ENCODE measurements at regions not wholly inside any gene's neighbourhood (a gene's known extent, or its start where the extent isn't known, plus 50 kb on each side); places are given as distances from the start of the nearest gene placed in this dataset.

DNA sequence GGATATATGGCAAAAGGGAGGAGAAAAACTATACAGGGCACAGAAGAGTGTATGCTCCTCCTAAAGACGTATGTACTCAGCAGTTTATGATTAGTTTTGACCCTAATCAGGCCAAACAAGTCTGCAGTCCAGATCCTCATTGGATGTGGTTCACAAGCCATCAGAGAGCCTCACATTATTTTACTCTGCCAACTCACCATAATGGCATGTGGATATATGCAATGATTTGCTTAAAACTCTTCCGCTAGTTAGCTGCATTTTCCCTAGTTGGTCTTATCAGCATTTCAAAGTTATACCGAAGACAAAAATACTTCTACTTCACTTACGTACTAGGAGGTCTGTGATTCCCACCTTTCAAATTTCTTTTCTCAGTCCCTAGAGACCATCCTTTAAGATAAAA, 198.4 kb downstream of the CMPK2 start:
- 71% methylated on average over 1 of the region's 4 CpGs for WGBS (ENCODE audit: insufficient coverage)
- no peak overlapping the region for H3K27ac ChIP-seq (ENCODE audit: low read length in 2 of 2)
- no peak for DNase-seq

DNA sequence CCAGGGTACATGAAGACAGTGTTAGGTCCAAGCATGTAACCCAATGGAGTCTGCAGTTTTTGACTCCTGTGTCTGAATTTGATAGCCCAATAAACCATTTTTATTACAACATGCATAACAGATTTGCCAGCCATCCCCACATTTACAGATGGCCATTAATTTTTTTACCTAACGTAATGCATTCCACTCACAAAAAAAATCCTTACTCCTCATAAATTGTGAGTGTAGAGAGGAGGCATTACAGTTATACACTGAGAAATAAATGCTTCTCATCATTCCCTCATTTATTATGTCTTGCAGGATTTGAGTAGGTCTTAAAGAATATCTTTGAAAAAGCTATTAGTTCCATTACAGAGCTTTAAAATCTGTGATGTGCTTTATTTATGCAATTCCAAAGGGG, 193.8 kb downstream of the CMPK2 start:
- no peak overlapping the region for H3K4me3 ChIP-seq (ENCODE audit: control extremely low read depth in 1 of 5, extremely low read depth in 1 of 5, insufficient read depth in 1 of 5, low read depth in 2 of 5, low read length in 4 of 5)
- TF ChIP-seq, protein P1, sequence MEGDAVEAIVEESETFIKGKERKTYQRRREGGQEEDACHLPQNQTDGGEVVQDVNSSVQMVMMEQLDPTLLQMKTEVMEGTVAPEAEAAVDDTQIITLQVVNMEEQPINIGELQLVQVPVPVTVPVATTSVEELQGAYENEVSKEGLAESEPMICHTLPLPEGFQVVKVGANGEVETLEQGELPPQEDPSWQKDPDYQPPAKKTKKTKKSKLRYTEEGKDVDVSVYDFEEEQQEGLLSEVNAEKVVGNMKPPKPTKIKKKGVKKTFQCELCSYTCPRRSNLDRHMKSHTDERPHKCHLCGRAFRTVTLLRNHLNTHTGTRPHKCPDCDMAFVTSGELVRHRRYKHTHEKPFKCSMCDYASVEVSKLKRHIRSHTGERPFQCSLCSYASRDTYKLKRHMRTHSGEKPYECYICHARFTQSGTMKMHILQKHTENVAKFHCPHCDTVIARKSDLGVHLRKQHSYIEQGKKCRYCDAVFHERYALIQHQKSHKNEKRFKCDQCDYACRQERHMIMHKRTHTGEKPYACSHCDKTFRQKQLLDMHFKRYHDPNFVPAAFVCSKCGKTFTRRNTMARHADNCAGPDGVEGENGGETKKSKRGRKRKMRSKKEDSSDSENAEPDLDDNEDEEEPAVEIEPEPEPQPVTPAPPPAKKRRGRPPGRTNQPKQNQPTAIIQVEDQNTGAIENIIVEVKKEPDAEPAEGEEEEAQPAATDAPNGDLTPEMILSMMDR (IDR thresholded peaks at IDR 0.05) = no peak
- TF ChIP-seq EZH2 (IDR thresholded peaks at IDR 0.05; ENCODE audit: borderline replicate concordance, insufficient read depth, low read depth, low read length, poor library complexity, severe bottlenecking) = no peak
- H3K27me3 Mint-ChIP-seq = no peaks in the 10 kb centered on the region
- H3K4me1 ChIP-seq (ENCODE audit: control insufficient read depth in 2 of 2, insufficient read depth in 2 of 2, low read length in 2 of 2) = no peaks in the 10 kb centered on the region
- no peaks in the 10 kb centered on the region for H3K9me3 Mint-ChIP-seq (ENCODE audit: insufficient read depth)
- H3K9ac ChIP-seq (ENCODE audit: low read length) = no peak overlapping the region
- no peaks in the 10 kb centered on the region for H3K36me3 ChIP-seq (replicated peaks in 1 of 2; ENCODE audit: control extremely low read depth in 1 of 2, control insufficient read depth in 1 of 2, extremely low read depth in 1 of 2, insufficient read depth in 2 of 2, low read length in 1 of 2)
- ChIA-PET CTCF (no interaction called here), POLR2A (no interaction called here)
- H3K4me2 ChIP-seq (replicated peaks; ENCODE audit: low read depth, low read length, poor library complexity, severe bottlenecking) = no peak overlapping the region
- H3K27me3 ChIP-seq (replicated peaks in 1 of 4; ENCODE audit: control extremely low read depth in 1 of 4, control insufficient read depth in 3 of 4, insufficient read depth in 4 of 4, low read length in 3 of 4) = no peaks in the 10 kb centered on the region
- H3K27ac Mint-ChIP-seq = no peak overlapping the region
- no peak overlapping the region for H2AFZ ChIP-seq (ENCODE audit: insufficient read depth, low read depth, low read length, poor library complexity, severe bottlenecking)
- H4K20me1 ChIP-seq (ENCODE audit: control insufficient read depth, insufficient read depth, low read length, poor library complexity, severe bottlenecking) = no peaks in the 10 kb centered on the region
- intact Hi-C loops (cut with micrococcal nuclease) = no loop called here
- no peaks in the 10 kb centered on the region for H3K4me1 Mint-ChIP-seq
- ATAC-seq (ENCODE audit: low read depth) = no peak
- no peak overlapping the region for H3K27ac ChIP-seq (ENCODE audit: low read length in 2 of 2)
- DNase-seq = no peak
- no peak overlapping the region for H3K4me3 Mint-ChIP-seq
- no CpG with 5 or more reads among the region's 1 CpG for WGBS (ENCODE audit: insufficient coverage)
- no peaks in the 10 kb centered on the region for H3K9me3 ChIP-seq (ENCODE audit: control extremely low read depth in 1 of 3, control insufficient read depth in 2 of 3, insufficient read depth in 1 of 3, low read length in 2 of 3)
- no peaks in the 10 kb centered on the region for H3K79me2 ChIP-seq (ENCODE audit: control insufficient read depth, insufficient read depth, low read length)

More for the DNA sequence above, 198.4 kb downstream of the CMPK2 start:
- no peaks in the 10 kb centered on the region for H3K79me2 ChIP-seq (ENCODE audit: control insufficient read depth, insufficient read depth, low read length)
- ATAC-seq (ENCODE audit: low read depth) = no peak
- Mint-ChIP-seq H3K27me3 (no peaks in the 10 kb centered on the region), H3K27ac (no peak overlapping the region), H3K4me3 (no peak overlapping the region), H3K9me3 (ENCODE audit: insufficient read depth) (no peaks in the 10 kb centered on the region), H3K4me1 (no peaks in the 10 kb centered on the region)
- no peak overlapping the region for H3K4me3 ChIP-seq (ENCODE audit: control extremely low read depth in 1 of 5, extremely low read depth in 1 of 5, insufficient read depth in 1 of 5, low read depth in 2 of 5, low read length in 4 of 5)
- H3K36me3 ChIP-seq (replicated peaks in 1 of 2; ENCODE audit: control extremely low read depth in 1 of 2, control insufficient read depth in 1 of 2, extremely low read depth in 1 of 2, insufficient read depth in 2 of 2, low read length in 1 of 2) = no peaks in the 10 kb centered on the region
- POLR2A ChIA-PET = no interaction called here
- H3K9ac ChIP-seq (ENCODE audit: low read length) = no peak overlapping the region
- intact Hi-C loops (cut with micrococcal nuclease) = no loop called here
- no peak overlapping the region for H3K4me2 ChIP-seq (replicated peaks; ENCODE audit: low read depth, low read length, poor library complexity, severe bottlenecking)
- TF ChIP-seq, protein P1 (IDR thresholded peaks at IDR 0.05) = no peak
- no peak for TF ChIP-seq EZH2 (IDR thresholded peaks at IDR 0.05; ENCODE audit: borderline replicate concordance, insufficient read depth, low read depth, low read length, poor library complexity, severe bottlenecking)
- H3K4me1 ChIP-seq (ENCODE audit: control insufficient read depth in 2 of 2, insufficient read depth in 2 of 2, low read length in 2 of 2) = no peaks in the 10 kb centered on the region
- no peaks in the 10 kb centered on the region for H4K20me1 ChIP-seq (ENCODE audit: control insufficient read depth, insufficient read depth, low read length, poor library complexity, severe bottlenecking)
- CTCF ChIA-PET = no interaction called here
- H3K27me3 ChIP-seq (replicated peaks in 1 of 4; ENCODE audit: control extremely low read depth in 1 of 4, control insufficient read depth in 3 of 4, insufficient read depth in 4 of 4, low read length in 3 of 4) = no peaks in the 10 kb centered on the region
- H2AFZ ChIP-seq (ENCODE audit: insufficient read depth, low read depth, low read length, poor library complexity, severe bottlenecking) = no peak overlapping the region
- H3K9me3 ChIP-seq (ENCODE audit: control extremely low read depth in 1 of 3, control insufficient read depth in 2 of 3, insufficient read depth in 1 of 3, low read length in 2 of 3) = no peaks in the 10 kb centered on the region

Measured in B cell (primary cell).